HG02970 (cell line): ENCODE measurements at regions not wholly inside any gene's neighbourhood (a gene's known extent, or its start where the extent isn't known, plus 50 kb on each side); places are given as distances from the start of the nearest gene placed in this dataset.
"Not testable (repeated sequence)": the region's sequence is repeated elsewhere in the genome, so short reads cannot be mapped to it uniquely, and the experiment has no call there.

ENCODE experiments used
- ATAC-seq: cut with Tn5 transposase; IDR thresholded peaks from one replicate; pipeline ENCODE4 v1.9.1; 2021; ENCODE audit warnings: mild to moderate bottlenecking, moderate library complexity, moderate number of reproducible peaks; ENCODE audit not compliant: unreplicated experiment, low FRiP score

- no peak for ATAC-seq
Measured at GRCh38 chr10:61063034-61063433, 119.0 kb upstream of the RHOBTB1 start.

- no peak for ATAC-seq
Measured at GRCh38 chr10:61061923-61062504, 118.0 kb upstream of the RHOBTB1 start.

GRCh38 chr10:61059636-61060035, 115.7 kb upstream of the RHOBTB1 start:
- no peak for ATAC-seq

GRCh38 chr10:61052469-61053205, 108.7 kb upstream of the RHOBTB1 start:
- ATAC-seq, result no peak

- no peak for ATAC-seq
Measured at GRCh38 chr10:61051344-61051743, 107.4 kb upstream of the RHOBTB1 start.

GRCh38 chr10:61050120-61050745, 106.2 kb upstream of the RHOBTB1 start:
- no peak for ATAC-seq

- ATAC-seq, result no peak
Measured at GRCh38 chr10:61049386-61049785, 105.4 kb upstream of the RHOBTB1 start.

GRCh38 chr10:61047788-61048560, 104.0 kb upstream of the RHOBTB1 start:
- ATAC-seq, result no peak

GRCh38 chr10:61047081-61047480, 103.1 kb upstream of the RHOBTB1 start:
- no peak for ATAC-seq

- not testable (repeated sequence) for ATAC-seq
Measured at GRCh38 chr10:61045480-61045879, 101.5 kb upstream of the RHOBTB1 start.

- ATAC-seq, result no peak
Measured at GRCh38 chr10:61042533-61042932, 98.5 kb upstream of the RHOBTB1 start.

GRCh38 chr10:61040399-61041016, 96.5 kb upstream of the RHOBTB1 start:
- ATAC-seq, result no peak

GRCh38 chr10:61039868-61040267, 95.9 kb upstream of the RHOBTB1 start:
- ATAC-seq, result no peak

- not testable (repeated sequence) for ATAC-seq
Measured at GRCh38 chr10:61037261-61037830, 93.4 kb upstream of the RHOBTB1 start.

GRCh38 chr10:61036148-61036547, 92.2 kb upstream of the RHOBTB1 start:
- not testable (repeated sequence) for ATAC-seq

- no peak for ATAC-seq
Measured at GRCh38 chr10:61031341-61031740, 87.4 kb upstream of the RHOBTB1 start.

- no peak for ATAC-seq
Measured at GRCh38 chr10:61029411-61029810, 85.4 kb upstream of the RHOBTB1 start.

GRCh38 chr10:61028861-61029361, 84.9 kb upstream of the RHOBTB1 start:
- ATAC-seq, result no peak

GRCh38 chr10:61024856-61025201, 80.8 kb upstream of the RHOBTB1 start:
- ATAC-seq, result no peak
